ENCODE measurements at regions not wholly inside any gene's neighbourhood (a gene's known extent, or its start where the extent isn't known, plus 50 kb on each side); places are given as distances from the start of the nearest gene placed in this dataset.

DNA sequence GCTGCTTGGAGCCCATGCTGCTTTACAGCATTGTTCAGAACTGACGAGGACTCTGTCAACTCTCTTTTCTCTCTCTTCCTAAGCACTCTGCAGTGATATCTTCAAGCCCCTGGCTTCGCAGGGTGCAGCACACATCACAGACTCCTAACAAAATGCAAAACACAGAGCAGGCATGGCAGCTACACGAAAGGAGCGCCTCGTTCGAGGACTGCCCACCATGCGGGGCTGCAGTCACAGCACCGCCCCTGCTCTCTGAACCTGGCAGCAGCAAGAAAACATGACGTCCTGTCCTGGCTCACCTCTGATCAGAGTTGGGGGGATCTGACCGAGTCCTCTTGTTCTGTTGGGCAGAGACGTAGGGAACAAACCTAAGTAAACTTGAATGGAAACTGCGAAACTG, 281.7 kb downstream of the CDH26 start:
- TF ChIP-seq, protein P1, sequence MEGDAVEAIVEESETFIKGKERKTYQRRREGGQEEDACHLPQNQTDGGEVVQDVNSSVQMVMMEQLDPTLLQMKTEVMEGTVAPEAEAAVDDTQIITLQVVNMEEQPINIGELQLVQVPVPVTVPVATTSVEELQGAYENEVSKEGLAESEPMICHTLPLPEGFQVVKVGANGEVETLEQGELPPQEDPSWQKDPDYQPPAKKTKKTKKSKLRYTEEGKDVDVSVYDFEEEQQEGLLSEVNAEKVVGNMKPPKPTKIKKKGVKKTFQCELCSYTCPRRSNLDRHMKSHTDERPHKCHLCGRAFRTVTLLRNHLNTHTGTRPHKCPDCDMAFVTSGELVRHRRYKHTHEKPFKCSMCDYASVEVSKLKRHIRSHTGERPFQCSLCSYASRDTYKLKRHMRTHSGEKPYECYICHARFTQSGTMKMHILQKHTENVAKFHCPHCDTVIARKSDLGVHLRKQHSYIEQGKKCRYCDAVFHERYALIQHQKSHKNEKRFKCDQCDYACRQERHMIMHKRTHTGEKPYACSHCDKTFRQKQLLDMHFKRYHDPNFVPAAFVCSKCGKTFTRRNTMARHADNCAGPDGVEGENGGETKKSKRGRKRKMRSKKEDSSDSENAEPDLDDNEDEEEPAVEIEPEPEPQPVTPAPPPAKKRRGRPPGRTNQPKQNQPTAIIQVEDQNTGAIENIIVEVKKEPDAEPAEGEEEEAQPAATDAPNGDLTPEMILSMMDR (conservative IDR thresholded peaks at IDR 0.05; ENCODE audit: low read depth, low read length): no peak
- no peak for TF ChIP-seq EZH2 (IDR thresholded peaks at IDR 0.05; ENCODE audit: low read length, unreplicated experiment)
